HFFc6 (cell line): ENCODE measurements at regions not wholly inside any gene's neighbourhood (a gene's known extent, or its start where the extent isn't known, plus 50 kb on each side); places are given as distances from the start of the nearest gene placed in this dataset.

ENCODE experiments used
- DNase-seq: peaks from one replicate; pipeline ENCODE4 v3.0.0-alpha.2; 2018
- H3K27ac Mint-ChIP-seq: 2 replicates; pipeline ENCODE4 v1.8.0; 2020; ENCODE audit warnings: mild to moderate bottlenecking, mixed read lengths
- H3K27me3 Mint-ChIP-seq: 2 replicates; pipeline ENCODE4 v1.8.0; 2021; ENCODE audit warnings: mild to moderate bottlenecking, moderate library complexity, mixed read lengths; ENCODE audit not compliant: insufficient read depth
- H3K36me3 Mint-ChIP-seq: 2 replicates; pipeline ENCODE4 v1.8.0; 2021; ENCODE audit warnings: low read depth, mixed read lengths
- H3K4me1 Mint-ChIP-seq: 2 replicates; pipeline ENCODE4 v1.8.0; 2020; ENCODE audit warnings: low read depth, mixed read lengths
- H3K4me3 Mint-ChIP-seq: 2 replicates; pipeline ENCODE4 v1.8.0; 2020; ENCODE audit warnings: mild to moderate bottlenecking, moderate library complexity, mixed read lengths
- H3K9me3 Mint-ChIP-seq: 2 replicates; pipeline ENCODE4 v1.8.0; 2020; ENCODE audit warnings: mild to moderate bottlenecking, mixed read lengths
- CTCF ChIP-seq: fragments of 200-600 bp; sonication (generic); IDR thresholded peaks from 2 replicates; pipeline ENCODE4 v1.5.0; 2021; ENCODE audit warnings: antibody characterized with exemption, mild to moderate bottlenecking

- Mint-ChIP-seq H3K4me3 (no peak overlapping the region), H3K27me3 (peaks cover 48% of the 10 kb centered on the region), H3K36me3 (peaks cover 1% of the 10 kb centered on the region; the same call in 1 of the 2 replicates), H3K4me1 (no peaks in the 10 kb centered on the region), H3K27ac (no peak overlapping the region), H3K9me3 (no peaks in the 10 kb centered on the region)
- no peak for DNase-seq
- TF ChIP-seq CTCF: no peak
Measured at GRCh38 chr3:14598143-14598569, 53.4 kb upstream of the CCDC174 start.

- H3K36me3 Mint-ChIP-seq: peaks cover 5% of the 10 kb centered on the region; the same call in 1 of the 2 replicates
- no peak for TF ChIP-seq CTCF
- H3K9me3 Mint-ChIP-seq: no peaks in the 10 kb centered on the region
- no peak overlapping the region for H3K4me3 Mint-ChIP-seq
- no peaks in the 10 kb centered on the region for H3K4me1 Mint-ChIP-seq
- no peak overlapping the region for H3K27ac Mint-ChIP-seq
- H3K27me3 Mint-ChIP-seq: peaks cover 41% of the 10 kb centered on the region
- no peak for DNase-seq
Measured at GRCh38 chr3:14599488-14599887, 52.1 kb upstream of the CCDC174 start.

DNA sequence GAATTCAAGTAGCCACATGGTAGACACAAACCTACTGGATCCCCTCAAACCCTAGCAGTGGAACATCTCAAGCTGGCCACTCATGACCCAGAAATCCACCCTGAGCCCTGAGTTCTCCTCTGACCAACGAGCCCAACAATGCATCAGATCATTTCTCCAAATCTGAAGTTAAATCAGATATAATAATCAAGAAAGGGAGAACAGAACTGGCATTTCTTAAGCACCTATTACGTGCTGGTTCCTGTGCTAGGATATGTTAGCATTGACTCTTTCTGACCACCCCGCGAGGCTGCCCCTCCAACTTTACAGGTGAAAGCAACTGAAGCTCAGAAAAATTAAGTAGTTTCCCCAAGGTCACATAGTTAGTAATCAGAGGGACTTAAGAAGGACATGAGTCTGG lies 51.5 kb upstream of the CCDC174 start:
- H3K9me3 Mint-ChIP-seq: no peaks in the 10 kb centered on the region
- no peak overlapping the region for H3K27ac Mint-ChIP-seq
- no peak for DNase-seq
- H3K36me3 Mint-ChIP-seq: peaks cover 5% of the 10 kb centered on the region; the same call in 1 of the 2 replicates
- H3K4me1 Mint-ChIP-seq: no peaks in the 10 kb centered on the region
- no peak overlapping the region for H3K4me3 Mint-ChIP-seq
- peaks cover 47% of the 10 kb centered on the region for H3K27me3 Mint-ChIP-seq
- no peak for TF ChIP-seq CTCF

DNA sequence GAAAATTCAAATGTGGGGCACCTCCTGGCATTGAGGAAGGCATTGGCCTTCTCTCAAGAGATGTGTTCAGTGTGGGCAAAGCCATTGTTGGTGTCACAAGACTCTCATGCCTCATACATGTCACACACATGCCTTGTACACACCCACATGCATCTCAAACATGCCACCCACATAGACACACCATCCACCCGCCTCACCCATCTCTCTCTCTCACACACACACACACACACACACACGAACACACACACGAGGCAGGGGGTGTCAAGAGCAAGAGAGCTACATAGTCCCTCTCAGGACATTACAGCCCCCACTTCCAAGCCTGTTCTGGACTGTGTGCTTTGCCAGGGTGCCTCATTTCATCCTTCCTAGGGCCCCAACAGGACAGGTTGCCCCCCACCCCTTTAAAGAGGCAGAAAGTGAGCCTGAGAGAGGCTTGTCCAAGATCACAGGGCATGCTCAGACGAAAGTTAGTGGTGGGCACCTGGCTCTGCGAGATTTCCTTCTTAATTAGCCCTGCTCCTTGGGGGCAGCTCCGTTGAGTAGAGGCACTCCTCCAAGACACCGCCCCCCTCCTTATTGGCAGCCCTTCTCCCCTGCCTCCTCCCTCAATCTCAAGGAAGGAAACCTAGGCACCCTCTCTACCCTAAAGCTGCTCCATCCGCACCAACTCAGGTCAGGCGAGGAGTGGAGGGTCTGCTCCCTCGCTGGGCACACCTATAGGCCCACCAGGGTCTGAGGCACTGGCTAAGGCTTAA lies 50.5 kb upstream of the CCDC174 start:
- H3K4me1 Mint-ChIP-seq: peaks cover 2% of the 10 kb centered on the region; the same call in 1 of the 2 replicates
- no peak for DNase-seq
- H3K36me3 Mint-ChIP-seq: peaks cover 5% of the 10 kb centered on the region; the same call in 1 of the 2 replicates
- no peak for TF ChIP-seq CTCF
- H3K4me3 Mint-ChIP-seq: no peak overlapping the region
- no peaks in the 10 kb centered on the region for H3K9me3 Mint-ChIP-seq
- peaks cover 44% of the 10 kb centered on the region for H3K27me3 Mint-ChIP-seq
- H3K27ac Mint-ChIP-seq: no peak overlapping the region

DNA sequence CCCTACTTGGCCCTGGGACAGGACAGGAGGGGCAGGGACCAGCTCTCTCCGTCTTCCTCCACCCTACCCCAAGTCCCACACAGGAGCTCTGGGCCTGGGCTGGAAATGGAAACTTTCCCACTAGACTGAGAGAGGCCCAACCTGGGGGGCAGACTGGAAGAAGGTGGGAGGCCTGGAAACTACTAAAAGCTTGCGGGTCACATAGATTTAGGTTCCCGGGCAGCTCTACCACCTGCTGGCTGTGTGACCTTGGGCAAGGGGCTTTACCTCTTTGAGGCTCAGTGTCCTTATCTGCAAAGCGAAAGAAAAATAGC lies 49.9 kb upstream of the CCDC174 start:
- TF ChIP-seq CTCF: no peak
- H3K27me3 Mint-ChIP-seq: peaks cover 41% of the 10 kb centered on the region
- H3K36me3 Mint-ChIP-seq: peaks cover 5% of the 10 kb centered on the region; the same call in 1 of the 2 replicates
- H3K9me3 Mint-ChIP-seq: no peaks in the 10 kb centered on the region
- no peak overlapping the region for H3K27ac Mint-ChIP-seq
- no peak overlapping the region for H3K4me3 Mint-ChIP-seq
- H3K4me1 Mint-ChIP-seq: peaks cover 8% of the 10 kb centered on the region; the same call in 1 of the 2 replicates
- no peak for DNase-seq
